KMS-11 (cell line): ENCODE measurements at regions not wholly inside any gene's neighbourhood (a gene's known extent, or its start where the extent isn't known, plus 50 kb on each side); places are given as distances from the start of the nearest gene placed in this dataset.
"Not testable (repeated sequence)": the region's sequence is repeated elsewhere in the genome, so short reads cannot be mapped to it uniquely, and the experiment has no call there.

ENCODE experiments used
- H2AFZ ChIP-seq: fragments of 200-600 bp; sonication (generic); 2 replicates; pipeline ENCODE4 v1.6.1; 2016; ENCODE audit warnings: antibody characterized with exemption, mixed run types, low read depth
- H3K27ac ChIP-seq: fragments of 200-600 bp; sonication (generic); 2 replicates; pipeline ENCODE4 v1.6.1; 2016; ENCODE audit warnings: mild to moderate bottlenecking, mixed run types
- H3K27me3 ChIP-seq: fragments of 200-600 bp; sonication (generic); 2 replicates; pipeline ENCODE4 v1.6.1; 2017; ENCODE audit warnings: mild to moderate bottlenecking, low read depth, mixed run types, moderate library complexity; ENCODE audit not compliant: insufficient read depth
- H3K36me3 ChIP-seq: fragments of 200-600 bp; sonication (generic); 2 replicates; pipeline ENCODE4 v1.6.1; 2017; ENCODE audit warnings: mild to moderate bottlenecking, mixed run types; ENCODE audit not compliant: insufficient read depth
- H3K4me1 ChIP-seq: fragments of 200-600 bp; sonication (generic); 2 replicates; pipeline ENCODE4 v1.6.1; 2016; ENCODE audit warnings: mild to moderate bottlenecking, low read depth, mixed run types; ENCODE audit not compliant: poor library complexity, severe bottlenecking
- H3K4me2 ChIP-seq: fragments of 200-600 bp; sonication (generic); 2 replicates; pipeline ENCODE4 v1.7.0; 2016; ENCODE audit warnings: mild to moderate bottlenecking, mixed run types
- H3K4me3 ChIP-seq: fragments of 200-600 bp; sonication (generic); IDR thresholded peaks from 2 replicates; pipeline ENCODE4 v1.6.1; 2017; ENCODE audit warnings: low read depth, low read length, mixed read lengths; ENCODE audit not compliant: insufficient read depth
- H3K79me2 ChIP-seq: fragments of 200-600 bp; sonication (generic); 2 replicates; pipeline ENCODE4 v1.6.1; 2016; ENCODE audit warnings: low read depth, mixed run types; ENCODE audit not compliant: insufficient read depth
- H3K9ac ChIP-seq: fragments of 200-600 bp; sonication (generic); 2 replicates; pipeline ENCODE4 v1.6.1; 2016; ENCODE audit warnings: mild to moderate bottlenecking, mixed run types
- H4K20me1 ChIP-seq: fragments of 200-600 bp; sonication (generic); 2 replicates; pipeline ENCODE4 v1.6.1; 2016; ENCODE audit warnings: mild to moderate bottlenecking, mixed run types; ENCODE audit not compliant: insufficient read depth
- CTCF ChIP-seq: fragments of 200-600 bp; sonication (generic); conservative IDR thresholded peaks from 2 replicates; pipeline ENCODE4 v1.6.1; 2017; ENCODE audit warnings: low read depth, mild to moderate bottlenecking, antibody characterized with exemption, low read length, moderate library complexity, mixed read lengths

GRCh38 chr11:96854425-96854824 lies 464.6 kb downstream of the JRKL start:
- no peak overlapping the region for H3K27ac ChIP-seq
- H3K4me2 ChIP-seq = no peak overlapping the region
- no peak overlapping the region for H3K4me3 ChIP-seq
- no peaks in the 10 kb centered on the region for H3K27me3 ChIP-seq
- no peaks in the 10 kb centered on the region for H4K20me1 ChIP-seq
- no peaks in the 10 kb centered on the region for H3K4me1 ChIP-seq
- TF ChIP-seq CTCF = no peak
- H3K36me3 ChIP-seq = no peaks in the 10 kb centered on the region
- H2AFZ ChIP-seq = no peak overlapping the region
- H3K79me2 ChIP-seq = no peaks in the 10 kb centered on the region
- H3K9ac ChIP-seq = no peak overlapping the region

DNA sequence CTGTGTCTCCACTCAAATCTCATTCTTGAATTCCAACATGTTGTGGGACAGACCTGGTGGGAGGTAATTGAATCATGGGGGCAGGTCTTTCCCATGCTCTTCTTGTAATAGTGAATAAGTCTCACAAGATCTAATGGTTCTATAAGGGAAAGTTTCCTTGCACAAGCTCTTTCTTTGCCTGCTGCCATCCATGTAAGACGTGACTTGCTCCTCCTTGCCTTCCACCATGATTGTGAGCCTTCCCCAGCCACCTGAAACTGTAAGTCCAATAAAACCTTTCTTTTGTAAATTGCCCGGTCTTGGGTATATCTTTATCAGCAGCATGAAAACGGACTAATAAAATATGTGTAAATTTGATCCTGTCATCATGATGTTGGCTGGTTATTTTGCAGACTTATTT lies 471.9 kb downstream of the JRKL start:
- not testable (repeated sequence) for H3K27me3 ChIP-seq, H3K27ac ChIP-seq, H3K36me3 ChIP-seq, H4K20me1 ChIP-seq, H3K4me2 ChIP-seq, H3K4me3 ChIP-seq, H2AFZ ChIP-seq, H3K79me2 ChIP-seq, H3K4me1 ChIP-seq, H3K9ac ChIP-seq

GRCh38 chr11:96863520-96863919 lies 473.7 kb downstream of the JRKL start:
- H3K27me3 ChIP-seq = no peaks in the 10 kb centered on the region
- H3K36me3 ChIP-seq = no peaks in the 10 kb centered on the region
- TF ChIP-seq CTCF = no peak
- H4K20me1 ChIP-seq = no peaks in the 10 kb centered on the region
- no peaks in the 10 kb centered on the region for H3K79me2 ChIP-seq
- no peak overlapping the region for H3K9ac ChIP-seq
- no peak overlapping the region for H3K4me3 ChIP-seq
- H3K4me2 ChIP-seq = no peak overlapping the region
- H3K4me1 ChIP-seq = no peaks in the 10 kb centered on the region
- no peak overlapping the region for H2AFZ ChIP-seq
- no peak overlapping the region for H3K27ac ChIP-seq

- H4K20me1 ChIP-seq = no peaks in the 10 kb centered on the region
- H3K27ac ChIP-seq = no peak overlapping the region
- no peaks in the 10 kb centered on the region for H3K4me1 ChIP-seq
- H3K36me3 ChIP-seq = no peaks in the 10 kb centered on the region
- H2AFZ ChIP-seq = no peak overlapping the region
- no peak for TF ChIP-seq CTCF
- no peak overlapping the region for H3K4me3 ChIP-seq
- no peak overlapping the region for H3K4me2 ChIP-seq
- no peak overlapping the region for H3K9ac ChIP-seq
- H3K79me2 ChIP-seq = no peaks in the 10 kb centered on the region
- no peaks in the 10 kb centered on the region for H3K27me3 ChIP-seq
Observed at GRCh38 chr11:96865020-96865419, 475.2 kb downstream of the JRKL start.

- no peak overlapping the region for H2AFZ ChIP-seq
- H3K79me2 ChIP-seq = no peaks in the 10 kb centered on the region
- no peaks in the 10 kb centered on the region for H4K20me1 ChIP-seq
- TF ChIP-seq CTCF = no peak
- no peaks in the 10 kb centered on the region for H3K4me1 ChIP-seq
- H3K4me3 ChIP-seq = no peak overlapping the region
- H3K4me2 ChIP-seq = no peak overlapping the region
- no peak overlapping the region for H3K27ac ChIP-seq
- H3K9ac ChIP-seq = no peak overlapping the region
- no peaks in the 10 kb centered on the region for H3K27me3 ChIP-seq
- H3K36me3 ChIP-seq = no peaks in the 10 kb centered on the region
Observed at GRCh38 chr11:96869207-96869606, 479.4 kb downstream of the JRKL start.
